Activated CD4-positive, alpha-beta T cell treated with anti-CD3 and anti-CD28 coated beads, Interleukin-2, amount 10 ng/mL, durations not matched to agents 24 days and 14 days (primary cell): ENCODE measurements at regions not wholly inside any gene's neighbourhood (a gene's known extent, or its start where the extent isn't known, plus 50 kb on each side); places are given as distances from the start of the nearest gene placed in this dataset.

ENCODE experiments used
- DNase-seq: peaks from one replicate; pipeline ENCODE4 v3.0.0; 2022
- H3K27ac Mint-ChIP-seq: one replicate; pipeline ENCODE4 v1.8.0; 2022; ENCODE audit warnings: mild to moderate bottlenecking, mixed read lengths
- H3K27me3 Mint-ChIP-seq: one replicate; pipeline ENCODE4 v1.8.0; 2022; ENCODE audit warnings: mixed read lengths
- H3K36me3 Mint-ChIP-seq: one replicate; pipeline ENCODE4 v1.8.0; 2022; ENCODE audit warnings: low read depth, mild to moderate bottlenecking, mixed read lengths
- H3K4me1 Mint-ChIP-seq: one replicate; pipeline ENCODE4 v1.8.0; 2021; ENCODE audit warnings: mixed read lengths
- H3K4me3 Mint-ChIP-seq: one replicate; pipeline ENCODE4 v1.8.0; 2022; ENCODE audit warnings: mild to moderate bottlenecking, moderate library complexity, mixed read lengths
- H3K9me3 Mint-ChIP-seq: one replicate; pipeline ENCODE4 v1.8.0; 2021; ENCODE audit warnings: mixed read lengths
- intact Hi-C: fragments of 100-400 bp; cut with micrococcal nuclease; formaldehyde crosslinking; loops from one replicate; pipeline ENCODE4 v1.15.1; 2023

DNA sequence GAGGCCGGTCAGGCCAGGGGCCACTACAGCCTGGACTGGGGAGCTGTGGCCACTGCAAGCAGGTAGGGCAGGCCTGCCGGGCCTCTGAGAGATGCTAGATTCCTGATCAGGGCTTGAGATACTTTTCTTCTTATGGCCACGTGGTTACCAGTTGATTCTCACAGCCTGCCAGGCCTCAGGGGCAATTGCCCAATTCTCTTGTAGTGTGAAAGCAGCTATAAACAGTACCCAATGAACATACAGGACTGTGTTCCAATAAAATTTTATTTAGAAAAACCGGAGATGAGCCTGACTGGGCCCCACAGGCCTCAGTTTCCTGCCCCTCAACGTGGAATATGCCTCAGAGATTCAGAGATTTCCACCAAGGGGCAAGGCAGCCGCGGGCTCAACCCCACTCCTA lies 475.2 kb downstream of the TCERG1L start:
- H3K4me3 Mint-ChIP-seq, result no peak overlapping the region
- no peaks in the 10 kb centered on the region for H3K27me3 Mint-ChIP-seq
- no peaks in the 10 kb centered on the region for H3K4me1 Mint-ChIP-seq
- no peak overlapping the region for H3K27ac Mint-ChIP-seq
- no peak for DNase-seq
- H3K9me3 Mint-ChIP-seq, result no peaks in the 10 kb centered on the region
- H3K36me3 Mint-ChIP-seq, result no peaks in the 10 kb centered on the region
- intact Hi-C loops, result no loop called here

DNA sequence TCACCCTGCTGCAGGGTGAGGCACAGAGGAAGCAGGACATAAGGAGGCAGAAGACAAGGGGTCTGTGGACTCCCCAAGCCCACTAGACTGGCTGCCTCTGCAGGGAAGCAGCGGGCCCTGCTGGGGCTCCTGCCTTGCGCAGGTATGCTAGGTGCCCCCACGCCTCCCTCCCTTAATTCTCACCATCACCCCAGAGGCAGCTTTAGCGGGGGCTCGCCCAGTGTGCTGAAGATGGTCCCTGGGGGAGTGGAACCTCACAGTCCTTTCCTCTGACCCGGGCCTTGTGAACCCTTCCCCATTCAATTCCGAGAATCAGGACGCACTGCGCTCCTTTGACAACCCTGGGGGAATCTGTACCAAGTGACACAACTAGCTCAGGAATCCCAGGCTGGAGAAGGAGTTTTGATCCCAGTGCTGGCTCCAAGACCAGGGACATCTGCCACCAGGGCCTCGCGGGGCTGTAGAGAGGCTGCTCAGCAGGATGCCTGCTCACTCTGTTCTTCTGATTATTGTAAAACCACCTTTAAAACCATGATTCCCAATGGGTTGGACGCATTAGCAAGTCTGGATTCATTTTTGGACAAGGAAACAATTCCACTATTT lies 468.4 kb downstream of the TCERG1L start:
- Mint-ChIP-seq H3K27me3 (no peaks in the 10 kb centered on the region), H3K9me3 (no peaks in the 10 kb centered on the region), H3K36me3 (no peaks in the 10 kb centered on the region), H3K4me1 (no peaks in the 10 kb centered on the region), H3K4me3 (no peak overlapping the region), H3K27ac (no peak overlapping the region)
- intact Hi-C loops, result no loop called here
- peak; percentile 23 for DNase-seq

DNA sequence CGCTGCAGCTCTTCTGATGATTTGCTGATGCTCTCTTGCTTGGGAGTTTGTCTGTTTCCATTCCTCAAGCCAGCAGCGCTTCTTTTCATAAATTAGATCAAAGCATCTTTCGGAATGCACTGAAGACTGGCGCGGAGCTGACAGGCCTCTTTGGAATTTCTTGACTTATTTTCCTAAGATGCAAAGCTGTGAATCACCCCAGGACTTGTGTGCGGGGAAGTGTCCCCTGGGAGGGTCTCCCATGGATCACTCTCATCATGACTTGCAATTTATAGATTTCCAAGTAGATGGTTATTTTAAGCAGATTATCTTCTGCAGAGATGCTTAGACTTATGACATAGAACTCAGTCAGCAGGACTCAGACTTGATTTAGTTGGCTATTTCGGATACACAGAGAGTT lies 467.2 kb downstream of the TCERG1L start:
- H3K27ac Mint-ChIP-seq, result no peak overlapping the region
- no peaks in the 10 kb centered on the region for H3K9me3 Mint-ChIP-seq
- H3K4me1 Mint-ChIP-seq, result no peaks in the 10 kb centered on the region
- no peaks in the 10 kb centered on the region for H3K36me3 Mint-ChIP-seq
- no peaks in the 10 kb centered on the region for H3K27me3 Mint-ChIP-seq
- H3K4me3 Mint-ChIP-seq, result no peak overlapping the region
- DNase-seq, result peak; percentile 33
- intact Hi-C loops, result no loop called here

DNA sequence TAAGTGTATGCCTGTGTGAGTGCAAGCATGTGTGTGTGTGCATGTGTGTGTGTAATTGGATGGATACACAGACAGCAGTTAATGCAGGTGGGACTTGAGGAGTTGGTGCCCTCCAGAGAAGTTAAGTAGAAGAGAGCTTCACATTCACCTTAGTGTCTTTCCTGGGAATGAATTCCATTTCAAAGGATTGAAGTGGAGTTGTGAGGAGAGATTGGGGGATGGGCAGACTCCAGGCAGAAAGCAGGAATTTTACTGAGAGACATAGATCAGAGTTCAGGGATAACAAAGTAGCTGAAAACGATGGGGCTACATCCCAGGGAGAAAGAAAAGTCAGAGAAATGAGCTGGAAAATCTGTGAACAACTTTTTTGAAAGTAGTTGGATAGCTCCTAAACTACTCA lies 464.4 kb downstream of the TCERG1L start:
- Mint-ChIP-seq H3K36me3 (no peaks in the 10 kb centered on the region), H3K4me3 (no peak overlapping the region), H3K4me1 (no peaks in the 10 kb centered on the region), H3K27ac (no peak overlapping the region), H3K27me3 (no peaks in the 10 kb centered on the region), H3K9me3 (peaks cover 4% of the 10 kb centered on the region)
- intact Hi-C loops, result no loop called here
- DNase-seq, result no peak

DNA sequence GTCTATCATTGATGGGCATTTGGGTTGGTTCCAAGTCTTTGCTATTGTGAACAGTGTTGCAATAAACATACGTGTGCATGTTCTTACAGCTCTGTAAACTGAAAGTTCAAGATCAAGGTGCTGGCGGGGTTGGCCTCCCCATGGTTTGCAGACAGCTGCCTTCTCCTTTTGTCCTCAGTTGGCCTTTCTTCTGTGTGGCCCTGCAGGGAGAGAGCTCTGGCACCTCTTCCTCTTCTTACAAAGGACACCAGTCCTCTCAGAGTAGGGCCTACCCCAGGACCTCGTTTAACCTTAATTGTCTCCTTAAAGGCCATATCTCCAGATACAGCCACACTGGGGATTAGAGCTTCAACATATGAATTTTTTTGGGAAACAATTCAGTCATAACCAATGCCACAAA lies 462.7 kb downstream of the TCERG1L start:
- no peaks in the 10 kb centered on the region for H3K4me1 Mint-ChIP-seq
- intact Hi-C loops, result no loop called here
- peaks cover 13% of the 10 kb centered on the region for H3K9me3 Mint-ChIP-seq
- H3K27me3 Mint-ChIP-seq, result no peaks in the 10 kb centered on the region
- DNase-seq, result no peak
- no peak overlapping the region for H3K27ac Mint-ChIP-seq
- H3K4me3 Mint-ChIP-seq, result no peak overlapping the region
- no peaks in the 10 kb centered on the region for H3K36me3 Mint-ChIP-seq

GRCh38 chr10:130854151-130854550 lies 457.4 kb downstream of the TCERG1L start:
- Mint-ChIP-seq H3K27ac (no peak overlapping the region), H3K9me3 (peaks cover 16% of the 10 kb centered on the region), H3K4me1 (no peaks in the 10 kb centered on the region), H3K27me3 (no peaks in the 10 kb centered on the region), H3K4me3 (no peak overlapping the region), H3K36me3 (no peaks in the 10 kb centered on the region)
- intact Hi-C loops, result no loop called here
- DNase-seq, result no peak

GRCh38 chr10:130857631-130858295 lies 453.8 kb downstream of the TCERG1L start:
- intact Hi-C loops, result no loop called here
- DNase-seq, result no peak
- Mint-ChIP-seq H3K9me3 (peaks cover 10% of the 10 kb centered on the region), H3K36me3 (no peaks in the 10 kb centered on the region), H3K4me3 (no peak overlapping the region), H3K4me1 (no peaks in the 10 kb centered on the region), H3K27ac (no peak overlapping the region), H3K27me3 (no peaks in the 10 kb centered on the region)

DNA sequence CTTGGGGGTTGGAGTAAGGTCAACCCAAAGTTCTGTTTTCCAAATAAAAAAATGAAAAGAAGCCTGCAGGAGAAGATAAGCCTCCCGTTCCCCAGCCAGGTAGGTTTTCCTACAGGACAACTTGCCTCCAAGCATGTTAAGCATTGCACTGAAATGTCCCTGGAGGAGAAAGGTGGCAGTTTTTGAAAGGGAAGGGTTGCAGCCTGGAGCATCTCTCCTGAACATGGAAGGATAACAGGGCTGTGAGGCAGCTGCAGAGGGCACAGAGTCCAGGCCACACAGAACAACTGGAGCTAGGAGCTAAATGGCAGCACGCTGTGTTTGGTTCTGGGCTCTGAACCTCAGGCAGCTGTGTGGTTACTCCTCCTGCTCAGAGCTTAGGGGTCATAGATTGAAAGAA lies 452.9 kb downstream of the TCERG1L start:
- intact Hi-C loops, result no loop called here
- no peak for DNase-seq
- Mint-ChIP-seq H3K4me3 (no peak overlapping the region), H3K4me1 (no peaks in the 10 kb centered on the region), H3K27me3 (no peaks in the 10 kb centered on the region), H3K36me3 (no peaks in the 10 kb centered on the region), H3K9me3 (peaks cover 3% of the 10 kb centered on the region), H3K27ac (no peak overlapping the region)

- intact Hi-C loops, result no loop called here
- H3K9me3 Mint-ChIP-seq, result peaks cover 3% of the 10 kb centered on the region
- no peaks in the 10 kb centered on the region for H3K27me3 Mint-ChIP-seq
- no peaks in the 10 kb centered on the region for H3K36me3 Mint-ChIP-seq
- no peak overlapping the region for H3K27ac Mint-ChIP-seq
- no peak for DNase-seq
- no peak overlapping the region for H3K4me3 Mint-ChIP-seq
- no peaks in the 10 kb centered on the region for H3K4me1 Mint-ChIP-seq
Measured at GRCh38 chr10:130859427-130859826, 452.1 kb downstream of the TCERG1L start.

DNA sequence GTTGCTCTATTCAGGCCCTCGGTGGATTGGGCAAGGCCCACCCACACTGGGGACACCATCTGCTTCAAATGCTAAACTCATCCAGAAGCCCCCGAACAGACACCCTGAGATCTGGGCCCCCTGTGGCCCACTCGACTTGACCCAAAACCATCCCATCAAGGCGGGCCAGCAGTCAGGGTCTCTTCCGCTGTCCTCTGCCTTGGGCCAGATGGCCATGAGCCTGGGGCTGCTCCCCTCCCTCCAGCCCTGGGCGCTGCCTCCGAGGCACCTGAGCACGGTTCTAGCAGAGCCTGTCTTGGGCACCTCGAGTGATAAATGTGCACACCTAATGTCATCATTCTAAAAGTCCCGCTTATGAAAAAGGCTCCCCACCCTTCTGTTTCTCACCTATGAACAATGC lies 449.4 kb downstream of the TCERG1L start:
- intact Hi-C loops, result no loop called here
- no peak for DNase-seq
- H3K4me3 Mint-ChIP-seq, result no peak overlapping the region
- no peaks in the 10 kb centered on the region for H3K27me3 Mint-ChIP-seq
- no peak overlapping the region for H3K27ac Mint-ChIP-seq
- no peaks in the 10 kb centered on the region for H3K9me3 Mint-ChIP-seq
- H3K36me3 Mint-ChIP-seq, result no peaks in the 10 kb centered on the region
- H3K4me1 Mint-ChIP-seq, result no peaks in the 10 kb centered on the region

GRCh38 chr10:130862626-130863025 lies 448.9 kb downstream of the TCERG1L start:
- Mint-ChIP-seq H3K4me1 (no peaks in the 10 kb centered on the region), H3K27me3 (no peaks in the 10 kb centered on the region), H3K27ac (no peak overlapping the region), H3K4me3 (no peak overlapping the region), H3K36me3 (no peaks in the 10 kb centered on the region), H3K9me3 (no peaks in the 10 kb centered on the region)
- DNase-seq, result no peak
- intact Hi-C loops, result no loop called here

- H3K9me3 Mint-ChIP-seq, result no peaks in the 10 kb centered on the region
- no peaks in the 10 kb centered on the region for H3K27me3 Mint-ChIP-seq
- H3K27ac Mint-ChIP-seq, result no peak overlapping the region
- no peaks in the 10 kb centered on the region for H3K4me1 Mint-ChIP-seq
- H3K4me3 Mint-ChIP-seq, result no peak overlapping the region
- DNase-seq, result no peak
- no peaks in the 10 kb centered on the region for H3K36me3 Mint-ChIP-seq
- intact Hi-C loops, result no loop called here
Measured at GRCh38 chr10:130863044-130863443, 448.5 kb downstream of the TCERG1L start.

DNA sequence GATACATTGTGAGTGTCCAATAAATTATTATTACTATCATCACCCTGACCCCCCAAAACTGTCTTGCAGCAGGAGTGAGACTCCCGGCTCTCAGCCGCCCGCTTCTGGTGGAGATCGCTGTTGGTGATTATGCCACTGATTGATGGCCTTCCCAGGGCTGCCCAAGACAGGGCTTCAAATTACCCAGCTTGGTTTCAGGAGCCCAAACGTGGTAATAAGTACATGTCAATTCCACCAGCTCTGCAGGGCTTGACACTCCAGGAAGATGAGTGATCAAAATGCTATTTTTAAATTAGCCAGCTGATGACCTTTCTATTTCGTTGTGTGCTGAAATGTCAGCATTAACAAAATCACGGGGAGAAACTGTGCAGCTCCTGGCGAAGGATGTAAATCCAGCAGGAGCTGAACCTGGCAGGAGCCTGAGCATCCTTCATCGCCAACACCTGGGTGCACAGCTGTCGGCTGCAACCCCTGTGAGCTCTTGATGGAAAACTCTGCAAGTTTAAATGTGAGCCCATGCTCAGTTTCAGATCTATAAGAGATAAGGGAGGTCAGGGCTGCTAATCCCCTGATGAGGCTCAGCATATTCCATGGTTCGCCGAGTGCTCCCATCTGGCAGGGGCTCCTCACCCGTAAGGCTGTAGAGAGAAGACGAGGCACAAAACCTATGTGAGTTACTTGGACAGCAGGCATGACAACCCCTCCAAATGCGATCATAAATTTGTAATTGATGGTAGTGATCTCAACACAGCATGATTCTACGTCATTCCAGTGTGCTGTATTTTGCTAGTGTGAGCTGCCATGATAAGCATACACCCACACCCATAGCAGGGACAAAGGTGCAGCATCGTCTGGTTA lies 446.3 kb downstream of the TCERG1L start:
- no peaks in the 10 kb centered on the region for H3K36me3 Mint-ChIP-seq
- no peak for DNase-seq
- no peaks in the 10 kb centered on the region for H3K27me3 Mint-ChIP-seq
- intact Hi-C loops, result no loop called here
- no peaks in the 10 kb centered on the region for H3K9me3 Mint-ChIP-seq
- no peak overlapping the region for H3K27ac Mint-ChIP-seq
- no peak overlapping the region for H3K4me3 Mint-ChIP-seq
- no peaks in the 10 kb centered on the region for H3K4me1 Mint-ChIP-seq

- intact Hi-C loops, result no loop called here
Measured at GRCh38 chr10:130866857-130867256, 444.7 kb downstream of the TCERG1L start.

More at GRCh38 chr10:130866857-130867256, 444.7 kb downstream of the TCERG1L start:
- H3K36me3 Mint-ChIP-seq, result no peaks in the 10 kb centered on the region
- no peak overlapping the region for H3K4me3 Mint-ChIP-seq
- no peaks in the 10 kb centered on the region for H3K27me3 Mint-ChIP-seq
- no peak for DNase-seq
- no peaks in the 10 kb centered on the region for H3K4me1 Mint-ChIP-seq
- H3K27ac Mint-ChIP-seq, result no peak overlapping the region
- no peaks in the 10 kb centered on the region for H3K9me3 Mint-ChIP-seq
